ENCODE measurements at regions not wholly inside any gene's neighbourhood (a gene's known extent, or its start where the extent isn't known, plus 50 kb on each side); places are given as distances from the start of the nearest gene placed in this dataset.

DNA sequence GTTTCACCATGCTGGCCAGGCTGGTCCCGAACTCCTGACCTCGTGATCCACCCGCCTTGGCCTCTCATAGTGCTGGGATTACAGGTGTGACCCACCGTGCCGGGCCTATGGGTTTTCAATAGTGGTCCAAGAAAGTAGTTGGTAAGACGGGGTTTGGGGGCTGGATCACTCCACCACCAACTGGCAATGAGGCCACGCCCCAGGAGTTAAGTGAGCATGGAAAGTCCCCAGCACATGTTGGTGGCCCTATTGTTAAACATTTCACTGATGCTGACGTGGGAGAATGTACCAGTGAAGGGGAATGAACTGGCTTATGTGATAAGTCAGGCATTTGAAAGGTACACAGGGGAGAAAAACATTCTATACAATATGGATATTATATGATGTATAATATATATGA is 80.4 kb downstream of the CHRD start:
- TF ChIP-seq YY1 (IDR thresholded peaks at IDR 0.05; ENCODE audit: insufficient read depth, insufficient read length) (no peak), SUZ12 (IDR thresholded peaks at IDR 0.05; ENCODE audit: extremely low read depth, insufficient read depth, insufficient read length) (no peak), ZNF274 (IDR thresholded peaks at IDR 0.05; ENCODE audit: low read depth, low read length) (no peak)

Data from NT2/D1 (cell line).